Activated CD8-positive, alpha-beta T cell treated with anti-CD3 and anti-CD28 coated beads for 36 hours (primary cell): ENCODE measurements at regions not wholly inside any gene's neighbourhood (a gene's known extent, or its start where the extent isn't known, plus 50 kb on each side); places are given as distances from the start of the nearest gene placed in this dataset.

Experiments used
- ATAC-seq: fragments of 200-7000 bp; cut with Tn5 transposase; one replicate; pipeline ENCODE4 v1.10.0; 2021; ENCODE audit warnings: mild to moderate bottlenecking, moderate library complexity
- CTCF ChIA-PET: fragments of 350-600 bp; sonication (Branson Sonifier 250); formaldehyde crosslinking; loops from one replicate; lab custom pipeline; 2021; ENCODE audit warnings: antibody characterized with exemption; lab: Charles Lee
- POLR2A ChIA-PET: fragments of 350-600 bp; sonication (Branson Sonifier 250); formaldehyde crosslinking; loops from one replicate; lab custom pipeline; 2021; ENCODE audit warnings: antibody characterized with exemption; lab: Charles Lee
- DNase-seq: peaks from one replicate; pipeline ENCODE4 v3.0.0-alpha.2; 2020
- H3K27ac Mint-ChIP-seq: one replicate; pipeline ENCODE4 v1.8.0; 2021; ENCODE audit warnings: mild to moderate bottlenecking, mixed read lengths
- H3K27me3 Mint-ChIP-seq: one replicate; pipeline ENCODE4 v1.8.0; 2021; ENCODE audit warnings: mixed read lengths
- H3K36me3 Mint-ChIP-seq: one replicate; pipeline ENCODE4 v1.8.0; 2021; ENCODE audit warnings: low read depth, mixed read lengths
- H3K4me1 Mint-ChIP-seq: one replicate; pipeline ENCODE4 v1.8.0; 2021; ENCODE audit warnings: low read depth, mixed read lengths
- H3K4me3 Mint-ChIP-seq: one replicate; pipeline ENCODE4 v1.8.0; 2021; ENCODE audit warnings: mild to moderate bottlenecking, moderate library complexity, mixed read lengths
- H3K9me3 Mint-ChIP-seq: one replicate; pipeline ENCODE4 v1.8.0; 2021; ENCODE audit warnings: mixed read lengths
- CTCF ChIP-seq: fragments of 200-600 bp; IDR thresholded peaks from one replicate; pipeline ENCODE4 v1.8.0; 2022; ENCODE audit warnings: antibody characterized with exemption, mild to moderate bottlenecking
- intact Hi-C: fragments of 100-400 bp; cut with micrococcal nuclease; formaldehyde crosslinking; loops from one replicate; pipeline ENCODE4 v1.10.0; 2022

- ATAC-seq (no peak), DNase-seq (no peak)
- CTCF ChIA-PET: no interaction called here
- no peaks in the 10 kb centered on the region for H3K4me1 Mint-ChIP-seq
- no peak overlapping the region for H3K4me3 Mint-ChIP-seq
- no peaks in the 10 kb centered on the region for H3K36me3 Mint-ChIP-seq
- no peak for TF ChIP-seq CTCF
- H3K9me3 Mint-ChIP-seq: no peaks in the 10 kb centered on the region
- H3K27me3 Mint-ChIP-seq: peaks cover 11% of the 10 kb centered on the region
- intact Hi-C loops: no loop called here
- H3K27ac Mint-ChIP-seq: no peak overlapping the region
- POLR2A ChIA-PET: no interaction called here
Observed at GRCh38 chr18:5728531-5728930, 166.8 kb downstream of the TMEM200C start.

GRCh38 chr18:5726011-5726410 lies 169.3 kb downstream of the TMEM200C start:
- Mint-ChIP-seq H3K9me3 (no peaks in the 10 kb centered on the region), H3K27me3 (peaks cover 8% of the 10 kb centered on the region), H3K4me1 (no peaks in the 10 kb centered on the region), H3K4me3 (no peak overlapping the region), H3K27ac (no peak overlapping the region), H3K36me3 (no peaks in the 10 kb centered on the region)
- TF ChIP-seq CTCF: no peak
- DNase-seq (no peak), ATAC-seq (no peak)
- POLR2A ChIA-PET: no interaction called here
- CTCF ChIA-PET: no interaction called here
- intact Hi-C loops: no loop called here

- ATAC-seq: no peak
- intact Hi-C loops: no loop called here
- H3K27me3 Mint-ChIP-seq: peaks cover 2% of the 10 kb centered on the region
- no peaks in the 10 kb centered on the region for H3K9me3 Mint-ChIP-seq
- ChIA-PET POLR2A (no interaction called here), CTCF (no interaction called here)
- no peak for DNase-seq
- no peaks in the 10 kb centered on the region for H3K36me3 Mint-ChIP-seq
- no peak for TF ChIP-seq CTCF
- no peak overlapping the region for H3K4me3 Mint-ChIP-seq
- H3K27ac Mint-ChIP-seq: no peak overlapping the region
- H3K4me1 Mint-ChIP-seq: no peaks in the 10 kb centered on the region
Observed at GRCh38 chr18:5721924-5722323, 173.4 kb downstream of the TMEM200C start.

GRCh38 chr18:5720132-5720531 lies 175.2 kb downstream of the TMEM200C start:
- intact Hi-C loops: no loop called here
- ChIA-PET POLR2A (no interaction called here), CTCF (no interaction called here)
- Mint-ChIP-seq H3K36me3 (no peaks in the 10 kb centered on the region), H3K27ac (no peak overlapping the region), H3K4me1 (no peaks in the 10 kb centered on the region), H3K4me3 (no peak overlapping the region), H3K27me3 (peaks cover 2% of the 10 kb centered on the region), H3K9me3 (no peaks in the 10 kb centered on the region)
- ATAC-seq (no peak), DNase-seq (no peak)
- TF ChIP-seq CTCF: no peak

GRCh38 chr18:5717256-5717655 lies 173.5 kb upstream of the EPB41L3 start:
- H3K27ac Mint-ChIP-seq: no peak overlapping the region
- DNase-seq (no peak), ATAC-seq (no peak)
- ChIA-PET CTCF (no interaction called here), POLR2A (no interaction called here)
- no peaks in the 10 kb centered on the region for H3K9me3 Mint-ChIP-seq
- no peak overlapping the region for H3K4me3 Mint-ChIP-seq
- no peak for TF ChIP-seq CTCF
- H3K4me1 Mint-ChIP-seq: no peaks in the 10 kb centered on the region
- peaks cover 2% of the 10 kb centered on the region for H3K27me3 Mint-ChIP-seq
- H3K36me3 Mint-ChIP-seq: no peaks in the 10 kb centered on the region
- intact Hi-C loops: no loop called here
